ENCODE measurements at regions not wholly inside any gene's neighbourhood (a gene's known extent, or its start where the extent isn't known, plus 50 kb on each side); places are given as distances from the start of the nearest gene placed in this dataset.

DNA sequence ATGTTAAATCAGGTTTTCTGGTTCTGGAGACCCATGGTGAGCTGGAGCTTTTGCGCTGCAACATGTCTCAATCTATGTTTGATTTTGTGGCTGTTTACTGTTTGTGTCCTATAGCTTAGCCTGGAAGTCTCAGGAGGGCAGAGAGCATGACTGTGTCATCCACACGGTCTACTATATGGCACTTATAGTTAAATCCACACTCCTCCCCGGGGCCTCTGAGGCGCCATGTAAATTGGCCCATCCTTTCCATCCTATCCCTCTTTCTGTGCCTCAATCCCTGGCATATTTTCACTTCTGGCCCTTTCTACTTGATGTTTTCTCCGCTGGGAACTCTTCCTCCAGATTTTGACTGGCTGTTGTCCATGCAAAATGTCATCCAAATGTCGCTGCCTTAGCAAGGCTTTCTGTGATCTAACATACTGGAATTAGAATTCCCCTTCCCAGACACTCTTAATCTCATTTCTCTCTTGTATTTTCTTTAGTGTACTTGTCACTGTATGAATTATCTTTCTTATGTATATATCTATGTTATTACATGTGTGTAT is 560.8 kb upstream of the RGMA start:
- Histone ChIP-seq H3K4me1 (ENCODE audit: insufficient read depth, low read length, poor library complexity, severe bottlenecking) (no peaks in the 10 kb centered on the region), H3K36me3 (ENCODE audit: insufficient read depth, low read length) (no peaks in the 10 kb centered on the region), H3K9ac (ENCODE audit: low read depth, low read length, poor library complexity, severe bottlenecking) (no peak overlapping the region), H3K79me2 (ENCODE audit: insufficient read depth, low read length) (no peaks in the 10 kb centered on the region), H3K27me3 (ENCODE audit: insufficient read depth, low read length, poor library complexity, severe bottlenecking) (no peaks in the 10 kb centered on the region), H3K4me3 (ENCODE audit: low read length, poor library complexity, severe bottlenecking) (no peak overlapping the region), H2AFZ (ENCODE audit: low read length) (no peak overlapping the region), H3K9me2 (replicated peaks; ENCODE audit: low read depth, low read length) (no peaks in the 10 kb centered on the region), H3K4me2 (ENCODE audit: low read depth, low read length, poor library complexity, severe bottlenecking) (no peak overlapping the region), H3F3A (ENCODE audit: low read depth) (no peaks in the 10 kb centered on the region), H3K9me3 (ENCODE audit: insufficient read depth, low read depth, low read length) (no peaks in the 10 kb centered on the region), H4K20me1 (ENCODE audit: insufficient read depth, low read length, poor library complexity, severe bottlenecking) (no peaks in the 10 kb centered on the region)
- TF ChIP-seq EZH2phosphoT487 (IDR thresholded peaks at IDR 0.05; ENCODE audit: borderline replicate concordance), result no peak
- TF ChIP-seq, protein P1, sequence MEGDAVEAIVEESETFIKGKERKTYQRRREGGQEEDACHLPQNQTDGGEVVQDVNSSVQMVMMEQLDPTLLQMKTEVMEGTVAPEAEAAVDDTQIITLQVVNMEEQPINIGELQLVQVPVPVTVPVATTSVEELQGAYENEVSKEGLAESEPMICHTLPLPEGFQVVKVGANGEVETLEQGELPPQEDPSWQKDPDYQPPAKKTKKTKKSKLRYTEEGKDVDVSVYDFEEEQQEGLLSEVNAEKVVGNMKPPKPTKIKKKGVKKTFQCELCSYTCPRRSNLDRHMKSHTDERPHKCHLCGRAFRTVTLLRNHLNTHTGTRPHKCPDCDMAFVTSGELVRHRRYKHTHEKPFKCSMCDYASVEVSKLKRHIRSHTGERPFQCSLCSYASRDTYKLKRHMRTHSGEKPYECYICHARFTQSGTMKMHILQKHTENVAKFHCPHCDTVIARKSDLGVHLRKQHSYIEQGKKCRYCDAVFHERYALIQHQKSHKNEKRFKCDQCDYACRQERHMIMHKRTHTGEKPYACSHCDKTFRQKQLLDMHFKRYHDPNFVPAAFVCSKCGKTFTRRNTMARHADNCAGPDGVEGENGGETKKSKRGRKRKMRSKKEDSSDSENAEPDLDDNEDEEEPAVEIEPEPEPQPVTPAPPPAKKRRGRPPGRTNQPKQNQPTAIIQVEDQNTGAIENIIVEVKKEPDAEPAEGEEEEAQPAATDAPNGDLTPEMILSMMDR (conservative IDR thresholded peaks at IDR 0.05; ENCODE audit: low read length), result no peak

DNA sequence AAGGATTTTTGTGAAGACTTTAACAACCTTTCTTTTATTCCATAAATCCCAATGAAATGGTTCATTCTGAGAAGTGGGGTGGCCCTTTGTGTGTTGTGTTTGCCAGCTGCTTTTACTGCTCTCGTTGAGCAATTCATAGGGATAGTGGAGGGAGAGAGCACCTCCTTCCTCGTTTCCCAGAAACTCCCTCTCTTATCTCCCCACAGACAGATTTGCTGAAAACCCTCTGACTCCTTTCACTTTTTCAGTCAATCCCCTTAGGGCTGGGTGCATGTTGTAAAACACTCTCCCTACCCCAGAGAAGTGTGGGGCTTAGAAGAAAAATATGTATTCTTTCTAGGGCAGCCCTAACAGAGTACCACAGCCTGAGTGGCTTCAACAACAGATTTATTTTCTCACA is 557.2 kb upstream of the RGMA start:
- H3K4me3 ChIP-seq (ENCODE audit: low read length, poor library complexity, severe bottlenecking), result no peak overlapping the region
- no peaks in the 10 kb centered on the region for H3K9me2 ChIP-seq (replicated peaks; ENCODE audit: low read depth, low read length)
- TF ChIP-seq, protein P1 (conservative IDR thresholded peaks at IDR 0.05; ENCODE audit: low read length), result no peak
- no peak for TF ChIP-seq EZH2phosphoT487 (IDR thresholded peaks at IDR 0.05; ENCODE audit: borderline replicate concordance)
- H3F3A ChIP-seq (ENCODE audit: low read depth), result no peaks in the 10 kb centered on the region
- H3K4me1 ChIP-seq (ENCODE audit: insufficient read depth, low read length, poor library complexity, severe bottlenecking), result no peaks in the 10 kb centered on the region
- H3K27me3 ChIP-seq (ENCODE audit: insufficient read depth, low read length, poor library complexity, severe bottlenecking), result no peaks in the 10 kb centered on the region
- H3K9ac ChIP-seq (ENCODE audit: low read depth, low read length, poor library complexity, severe bottlenecking), result no peak overlapping the region
- no peak overlapping the region for H3K4me2 ChIP-seq (ENCODE audit: low read depth, low read length, poor library complexity, severe bottlenecking)
- H3K9me3 ChIP-seq (ENCODE audit: insufficient read depth, low read depth, low read length), result no peaks in the 10 kb centered on the region
- no peaks in the 10 kb centered on the region for H3K36me3 ChIP-seq (ENCODE audit: insufficient read depth, low read length)
- no peak overlapping the region for H2AFZ ChIP-seq (ENCODE audit: low read length)
- H3K79me2 ChIP-seq (ENCODE audit: insufficient read depth, low read length), result no peaks in the 10 kb centered on the region
- H4K20me1 ChIP-seq (ENCODE audit: insufficient read depth, low read length, poor library complexity, severe bottlenecking), result no peaks in the 10 kb centered on the region

DNA sequence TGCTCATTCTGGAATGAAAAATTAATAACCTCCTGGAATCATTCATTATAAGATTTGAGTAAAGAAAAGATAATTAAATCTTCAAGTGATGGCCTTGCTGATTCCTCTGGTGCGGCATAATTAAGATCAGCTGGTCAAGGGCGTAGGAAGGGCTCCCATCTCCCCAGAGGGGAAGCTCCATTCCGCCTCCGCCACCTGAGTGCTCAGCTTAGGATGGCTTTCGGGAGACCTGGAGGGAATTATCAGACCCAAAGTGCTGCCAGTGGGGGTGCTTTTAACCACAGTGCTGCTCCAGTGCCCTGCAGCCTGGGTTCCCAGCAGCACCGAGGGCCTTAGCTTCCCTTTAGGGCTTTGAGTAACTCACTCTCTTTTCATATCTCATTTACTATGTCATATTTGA is 556.6 kb upstream of the RGMA start:
- Histone ChIP-seq H2AFZ (ENCODE audit: low read length) (no peak overlapping the region), H3K4me3 (ENCODE audit: low read length, poor library complexity, severe bottlenecking) (no peak overlapping the region), H3K9me2 (replicated peaks; ENCODE audit: low read depth, low read length) (no peaks in the 10 kb centered on the region), H3K79me2 (ENCODE audit: insufficient read depth, low read length) (no peaks in the 10 kb centered on the region), H3K4me2 (ENCODE audit: low read depth, low read length, poor library complexity, severe bottlenecking) (no peak overlapping the region), H3K9ac (ENCODE audit: low read depth, low read length, poor library complexity, severe bottlenecking) (no peak overlapping the region), H3K4me1 (ENCODE audit: insufficient read depth, low read length, poor library complexity, severe bottlenecking) (no peaks in the 10 kb centered on the region), H3K36me3 (ENCODE audit: insufficient read depth, low read length) (no peaks in the 10 kb centered on the region), H3K9me3 (ENCODE audit: insufficient read depth, low read depth, low read length) (no peaks in the 10 kb centered on the region), H4K20me1 (ENCODE audit: insufficient read depth, low read length, poor library complexity, severe bottlenecking) (no peaks in the 10 kb centered on the region), H3F3A (ENCODE audit: low read depth) (no peaks in the 10 kb centered on the region), H3K27me3 (ENCODE audit: insufficient read depth, low read length, poor library complexity, severe bottlenecking) (no peaks in the 10 kb centered on the region)
- TF ChIP-seq, protein P1 (conservative IDR thresholded peaks at IDR 0.05; ENCODE audit: low read length), result no peak
- no peak for TF ChIP-seq EZH2phosphoT487 (IDR thresholded peaks at IDR 0.05; ENCODE audit: borderline replicate concordance)

All from Loucy (cell line).